Neuronal stem cell (in vitro differentiated cells): ENCODE measurements at regions not wholly inside any gene's neighbourhood (a gene's known extent, or its start where the extent isn't known, plus 50 kb on each side); places are given as distances from the start of the nearest gene placed in this dataset.

ENCODE experiments used
- DNase-seq: peaks from one replicate; pipeline ENCODE4 v3.0.0-alpha.2; 2013; ENCODE audit warnings: low spot score
- H2AFZ ChIP-seq: one replicate; pipeline ENCODE4 v1.6.1; 2013; ENCODE audit warnings: mild to moderate bottlenecking, low read length, inconsistent platforms
- H2AK5ac ChIP-seq: 2 replicates; pipeline ENCODE4 v1.6.1; 2013; ENCODE audit warnings: low read depth, mild to moderate bottlenecking, inconsistent platforms, low read length, moderate library complexity, mixed read lengths
- H2BK120ac ChIP-seq: 2 replicates; pipeline ENCODE4 v1.6.1; 2013; ENCODE audit warnings: low read depth, mild to moderate bottlenecking, inconsistent platforms, low read length, moderate library complexity, mixed read lengths
- H2BK12ac ChIP-seq: one replicate; pipeline ENCODE4 v1.6.1; 2013; ENCODE audit warnings: low read length, inconsistent platforms
- H2BK15ac ChIP-seq: 2 replicates; pipeline ENCODE4 v1.6.1; 2013; ENCODE audit warnings: mild to moderate bottlenecking, low read length, inconsistent platforms, mixed read lengths
- H2BK5ac ChIP-seq: one replicate; pipeline ENCODE4 v1.6.1; 2013; ENCODE audit warnings: inconsistent platforms, mild to moderate bottlenecking, low read length, moderate library complexity
- H3K14ac ChIP-seq: one replicate; pipeline ENCODE4 v1.6.1; 2013; ENCODE audit warnings: low read length, inconsistent platforms
- H3K18ac ChIP-seq: 2 replicates; pipeline ENCODE4 v1.6.1; 2013; ENCODE audit warnings: low read length, inconsistent platforms
- H3K23ac ChIP-seq: 2 replicates; pipeline ENCODE4 v1.6.1; 2013; ENCODE audit warnings: low read depth, mild to moderate bottlenecking, mixed read lengths, low read length, inconsistent platforms; ENCODE audit not compliant: poor library complexity
- H3K27ac ChIP-seq: replicated peaks from 3 replicates; pipeline ENCODE4 v1.5.1; 2013; ENCODE audit warnings: low read length, inconsistent platforms
- H3K27me3 ChIP-seq, 3 experiments: 2 replicates each; pipeline ENCODE4 v1.6.1; 2013; ENCODE audit warnings: low read length in 3 of 3, mild to moderate bottlenecking in 2 of 3, inconsistent platforms in 1 of 3, low read depth in 1 of 3, mixed read lengths in 1 of 3, moderate library complexity in 1 of 3; ENCODE audit not compliant: control insufficient read depth in 3 of 3, insufficient read depth in 3 of 3
- H3K36me3 ChIP-seq, 2 donors: replicated peaks in 1 of 2; 2 replicates each; pipeline ENCODE4 v1.6.1; 2013; ENCODE audit warnings: low read length in 2 of 2; ENCODE audit not compliant: control insufficient read depth in 2 of 2, insufficient read depth in 2 of 2
- H3K4ac ChIP-seq: 2 replicates; pipeline ENCODE4 v1.6.1; 2013; ENCODE audit warnings: inconsistent platforms, mild to moderate bottlenecking, low read length, moderate library complexity
- H3K4me1 ChIP-seq, 2 donors: 1 replicate in 1 of 2; 2 replicates in 1 of 2; pipeline ENCODE4 v1.6.1; 2013; ENCODE audit warnings: low read length in 2 of 2, low read depth in 1 of 2; ENCODE audit not compliant: control insufficient read depth in 2 of 2, insufficient read depth in 1 of 2
- H3K4me2 ChIP-seq: one replicate; pipeline ENCODE4 v1.6.1; 2013; ENCODE audit warnings: mild to moderate bottlenecking, low read length, inconsistent platforms; ENCODE audit not compliant: insufficient read depth, poor library complexity, severe bottlenecking
- H3K4me3 ChIP-seq, 2 donors: 2 replicates each; pipeline ENCODE4 v1.5.1; 2013; ENCODE audit warnings: low read length in 2 of 2, mild to moderate bottlenecking in 2 of 2, inconsistent platforms in 1 of 2, moderate library complexity in 1 of 2
- H3K79me1 ChIP-seq: one replicate; pipeline ENCODE4 v1.6.1; 2013; ENCODE audit warnings: low read depth, mild to moderate bottlenecking, inconsistent platforms, low read length, moderate library complexity
- H3K9ac ChIP-seq: one replicate; pipeline ENCODE4 v1.6.1; 2013; ENCODE audit warnings: mild to moderate bottlenecking, low read depth, low read length, inconsistent platforms; ENCODE audit not compliant: poor library complexity
- H3K9me3 ChIP-seq, 2 donors: replicated peaks in 1 of 2; 2 replicates each; pipeline versions ENCODE3 to v1.6.1; 2013; ENCODE audit warnings: low read length in 2 of 2, mild to moderate bottlenecking in 2 of 2, inconsistent platforms in 1 of 2, low read depth in 1 of 2, mixed read lengths in 1 of 2, moderate library complexity in 1 of 2; ENCODE audit not compliant: control insufficient read depth in 2 of 2, insufficient read depth in 1 of 2
- H4K8ac ChIP-seq: one replicate; pipeline ENCODE4 v1.6.1; 2013; ENCODE audit warnings: low read depth, mild to moderate bottlenecking, inconsistent platforms, low read length, moderate library complexity
- H4K91ac ChIP-seq: one replicate; pipeline ENCODE4 v1.6.1; 2013; ENCODE audit warnings: low read length, low read depth, mild to moderate bottlenecking, inconsistent platforms; ENCODE audit not compliant: poor library complexity
- WGBS, 2 donors: extraction: QIAGEN DNeasy Blood & Tissue Kit; methylation state at CpG; one replicate each; pipeline ENCODE4 v1.1.7; 2013; ENCODE audit warnings: missing lambda C conversion rate in 2 of 2, mixed read lengths in 1 of 2; ENCODE audit not compliant: insufficient read length in 2 of 2, insufficient replicate concordance in 1 of 2; ENCODE audit errors: extremely low coverage in 2 of 2; 5-methylcytosine and 5-hydroxymethylcytosine counted together

DNA sequence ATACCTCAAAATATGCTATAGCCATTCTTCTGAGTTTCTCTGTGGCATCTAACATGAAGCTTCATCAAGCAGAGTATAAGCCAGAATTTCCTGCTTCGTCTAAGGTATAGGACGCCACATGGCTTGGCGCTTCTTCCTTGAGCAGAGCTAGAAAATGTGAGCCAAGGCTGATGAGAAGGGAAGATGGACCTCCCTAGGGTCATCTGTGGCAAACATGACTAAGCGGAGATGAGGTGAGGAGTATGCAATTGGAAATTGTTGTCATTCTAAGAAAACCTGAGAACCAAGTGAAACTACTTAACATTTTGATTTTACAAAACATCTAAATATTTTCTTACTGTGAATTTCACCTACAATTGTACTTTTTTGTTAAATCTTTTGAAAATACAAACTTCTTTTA is 466.5 kb downstream of the PSAT1 start:
- Histone ChIP-seq H3K4me3 (no peak overlapping the region), H3K4ac (no peak overlapping the region), H3K9ac (no peak overlapping the region), H3K4me2 (no peak overlapping the region), H3K18ac (no peak overlapping the region), H2BK5ac (no peak overlapping the region), H2AK5ac (no peak overlapping the region), H3K4me1 (peaks cover 0 to 3% of the 10 kb centered on the region in 2 donors), H4K8ac (no peak overlapping the region), H2AFZ (no peak overlapping the region), H3K79me1 (no peaks in the 10 kb centered on the region), H3K23ac (no peak overlapping the region), H3K27ac (no peak overlapping the region), H4K91ac (no peak overlapping the region), H2BK120ac (no peak overlapping the region), H3K9me3 (peaks cover 0 to 5% of the 10 kb centered on the region in 2 donors), H2BK15ac (no peak overlapping the region), H3K36me3 (peaks cover 0 to 2% of the 10 kb centered on the region in 2 donors), H2BK12ac (no peak overlapping the region), H3K27me3 (no peaks in the 10 kb centered on the region), H3K14ac (no peak overlapping the region)
- no peak for DNase-seq
- WGBS, 2 donors: no CpG with 5 or more reads among the region's 4 CpGs

DNA sequence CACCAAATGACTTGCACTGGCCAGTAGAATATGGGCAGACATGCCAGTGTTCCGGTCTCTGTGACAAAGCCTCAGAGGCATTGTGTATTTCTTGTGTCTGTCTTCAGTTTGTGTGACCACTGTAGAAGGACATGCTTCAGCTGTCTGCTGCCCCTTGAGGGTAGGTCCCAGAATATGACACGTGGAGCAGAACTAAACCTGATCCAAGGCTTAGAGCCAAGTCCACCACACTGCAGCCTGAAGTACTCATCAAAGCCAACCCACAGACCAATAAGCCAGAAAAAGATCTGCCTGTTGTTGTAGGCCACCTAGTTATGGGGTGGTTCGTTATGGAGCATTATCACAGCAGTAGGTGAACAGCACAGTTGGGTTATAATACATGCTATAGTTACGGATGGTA is 468.9 kb downstream of the PSAT1 start:
- H3K36me3 ChIP-seq: peaks cover 0 to 2% of the 10 kb centered on the region in 2 donors
- no peak overlapping the region for H3K4me2 ChIP-seq
- H2BK15ac ChIP-seq: no peak overlapping the region
- no peak overlapping the region for H3K9ac ChIP-seq
- H2AFZ ChIP-seq: no peak overlapping the region
- no peak for DNase-seq
- no peaks in the 10 kb centered on the region for H3K79me1 ChIP-seq
- H3K27me3 ChIP-seq: no peaks in the 10 kb centered on the region
- no peak overlapping the region for H2AK5ac ChIP-seq
- H4K8ac ChIP-seq: no peak overlapping the region
- H3K18ac ChIP-seq: peak overlapping the region; percentile 21
- no peak overlapping the region for H3K4ac ChIP-seq
- no peak overlapping the region for H3K4me3 ChIP-seq
- no peak overlapping the region for H2BK12ac ChIP-seq
- no CpG with 5 or more reads among the region's 4 CpGs for WGBS, 2 donors
- H2BK5ac ChIP-seq: no peak overlapping the region
- H3K23ac ChIP-seq: no peak overlapping the region
- peaks cover 0 to 3% of the 10 kb centered on the region in 2 donors for H3K4me1 ChIP-seq
- H3K27ac ChIP-seq: no peak overlapping the region
- no peak overlapping the region for H4K91ac ChIP-seq
- H2BK120ac ChIP-seq: no peak overlapping the region
- H3K14ac ChIP-seq: no peak overlapping the region
- H3K9me3 ChIP-seq: peaks cover 0 to 5% of the 10 kb centered on the region in 2 donors

DNA sequence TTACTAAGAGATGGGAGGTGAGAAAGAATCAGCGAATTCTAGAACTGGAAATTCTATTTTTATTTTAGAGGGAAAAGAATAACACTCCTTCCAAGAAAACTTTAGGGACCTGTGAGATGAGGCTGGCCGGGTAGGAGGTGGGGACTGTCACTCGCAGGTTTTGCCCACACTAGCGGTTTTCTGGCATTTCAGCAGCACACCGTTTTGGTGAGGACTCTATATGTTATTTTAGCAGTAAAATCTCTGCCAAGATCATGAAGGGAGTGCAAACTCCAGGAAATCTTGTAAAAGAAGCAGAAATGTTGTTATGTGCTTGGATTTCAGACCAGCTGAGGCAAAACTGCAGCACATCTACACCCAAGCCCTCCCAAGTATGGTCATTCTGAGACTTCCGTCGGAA is 470.6 kb downstream of the PSAT1 start:
- no peak overlapping the region for H2AFZ ChIP-seq
- no peak overlapping the region for H3K23ac ChIP-seq
- DNase-seq: no peak
- H3K9ac ChIP-seq: no peak overlapping the region
- H3K4me2 ChIP-seq: no peak overlapping the region
- H2BK5ac ChIP-seq: no peak overlapping the region
- H3K4ac ChIP-seq: no peak overlapping the region
- H3K27ac ChIP-seq: no peak overlapping the region
- no peak overlapping the region for H2AK5ac ChIP-seq
- no peaks in the 10 kb centered on the region for H3K79me1 ChIP-seq
- H3K27me3 ChIP-seq: no peaks in the 10 kb centered on the region
- no peak overlapping the region for H3K4me3 ChIP-seq
- H3K18ac ChIP-seq: no peak overlapping the region
- no peak overlapping the region for H2BK12ac ChIP-seq
- H4K91ac ChIP-seq: no peak overlapping the region
- peaks cover 0 to 5% of the 10 kb centered on the region in 2 donors for H3K9me3 ChIP-seq
- no peak overlapping the region for H3K14ac ChIP-seq
- no peak overlapping the region for H4K8ac ChIP-seq
- no CpG with 5 or more reads among the region's 7 CpGs for WGBS, 2 donors
- no peak overlapping the region for H2BK15ac ChIP-seq
- H3K36me3 ChIP-seq: peaks cover 0 to 2% of the 10 kb centered on the region in 2 donors
- peaks cover 0 to 3% of the 10 kb centered on the region in 2 donors for H3K4me1 ChIP-seq
- H2BK120ac ChIP-seq: no peak overlapping the region

DNA sequence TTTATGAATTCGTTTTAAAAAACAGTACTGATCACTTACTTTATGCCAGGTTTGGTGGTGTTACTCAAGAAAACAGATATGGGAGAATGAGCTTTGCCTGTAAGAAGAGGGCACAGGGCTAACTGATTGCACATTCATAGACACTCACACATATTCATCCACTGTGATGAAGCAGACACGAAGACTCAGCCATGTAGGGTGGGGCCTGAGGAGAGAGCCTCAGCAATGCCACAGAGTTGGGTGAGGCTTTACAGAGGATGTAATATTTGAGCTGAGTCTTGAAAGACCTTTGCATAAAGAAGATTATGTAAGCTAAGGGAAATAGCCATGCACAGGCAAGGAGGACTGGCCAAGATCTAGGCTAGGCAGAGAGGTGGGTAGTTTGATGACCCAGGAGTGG is 472.8 kb downstream of the PSAT1 start:
- Histone ChIP-seq H3K14ac (no peak overlapping the region), H2BK120ac (no peak overlapping the region), H3K79me1 (no peaks in the 10 kb centered on the region), H4K91ac (no peak overlapping the region), H3K23ac (no peak overlapping the region), H3K27ac (no peak overlapping the region), H3K9ac (no peak overlapping the region), H3K9me3 (peaks cover 0 to 4% of the 10 kb centered on the region in 2 donors), H2BK15ac (no peak overlapping the region), H2AFZ (no peak overlapping the region), H3K27me3 (no peaks in the 10 kb centered on the region), H2AK5ac (no peak overlapping the region), H3K18ac (no peak overlapping the region), H2BK12ac (no peak overlapping the region), H4K8ac (no peak overlapping the region), H3K4ac (no peak overlapping the region), H3K36me3 (no peaks in the 10 kb centered on the region), H3K4me1 (peaks cover 0 to 2% of the 10 kb centered on the region in 2 donors), H3K4me2 (no peak overlapping the region), H3K4me3 (no peak overlapping the region), H2BK5ac (no peak overlapping the region)
- no CpG with 5 or more reads among the region's 2 CpGs for WGBS, 2 donors
- no peak for DNase-seq
